SK-N-SH treated with all-trans-retinoic acid at 6 μM for 48 hours (cell line): ENCODE measurements at regions not wholly inside any gene's neighbourhood (a gene's known extent, or its start where the extent isn't known, plus 50 kb on each side); places are given as distances from the start of the nearest gene placed in this dataset.

ENCODE experiments used
- ARNTL ChIP-seq: fragments of 450-650 bp; formaldehyde crosslinking; IDR thresholded peaks from 2 replicates; pipeline ENCODE4 v1.5.0; 2020; ENCODE audit warnings: low read depth, mild to moderate bottlenecking, moderate library complexity, borderline replicate concordance
- BACH2 ChIP-seq: fragments of 250-450 bp; sonication (Bioruptor Pico); IDR thresholded peaks from 2 replicates; pipeline ENCODE4 v1.9.0; 2021; ENCODE audit warnings: mild to moderate bottlenecking, borderline replicate concordance
- PPARA ChIP-seq: fragments of 250-450 bp; sonication (Bioruptor Pico); IDR thresholded peaks from 2 replicates; pipeline ENCODE4 v1.5.0; 2020; ENCODE audit warnings: mild to moderate bottlenecking, borderline replicate concordance
- TF ChIP-seq, protein P1 (sequence below): fragments of 250-450 bp; sonication (Bioruptor Pico); IDR thresholded peaks from 2 replicates; pipeline ENCODE4 v1.8.0; 2021; ENCODE audit warnings: low read depth, mild to moderate bottlenecking, moderate library complexity, borderline replicate concordance
- TF ChIP-seq, protein P2 (sequence below): fragments of 250-450 bp; sonication (Bioruptor Pico); IDR thresholded peaks from 2 replicates; pipeline ENCODE4 v1.5.1; 2021; ENCODE audit warnings: mild to moderate bottlenecking, moderate library complexity

DNA sequence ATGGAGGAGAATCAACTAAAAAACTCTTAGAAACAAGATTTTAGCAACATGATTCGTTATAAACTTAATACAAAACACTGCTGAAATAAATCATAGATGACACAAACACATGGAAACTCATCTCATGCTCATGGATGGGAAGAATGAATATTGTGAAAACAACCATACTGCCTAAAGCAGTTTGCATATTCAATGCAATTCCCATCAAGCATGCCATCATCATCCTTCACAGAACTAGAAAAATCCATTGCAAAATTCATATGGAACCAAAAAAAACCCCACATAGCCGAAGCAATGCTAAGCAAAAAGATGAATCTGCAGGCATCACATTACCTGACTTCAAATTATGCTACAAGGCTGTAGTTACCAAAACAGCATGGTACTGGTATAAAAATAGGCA, 1015.8 kb upstream of the GRIA3 start:
- TF ChIP-seq PPARA (CRISPR knock-in tag) (no peak), ARNTL (CRISPR knock-in tag) (no peak), BACH2 (no peak)
- TF ChIP-seq, protein P1, sequence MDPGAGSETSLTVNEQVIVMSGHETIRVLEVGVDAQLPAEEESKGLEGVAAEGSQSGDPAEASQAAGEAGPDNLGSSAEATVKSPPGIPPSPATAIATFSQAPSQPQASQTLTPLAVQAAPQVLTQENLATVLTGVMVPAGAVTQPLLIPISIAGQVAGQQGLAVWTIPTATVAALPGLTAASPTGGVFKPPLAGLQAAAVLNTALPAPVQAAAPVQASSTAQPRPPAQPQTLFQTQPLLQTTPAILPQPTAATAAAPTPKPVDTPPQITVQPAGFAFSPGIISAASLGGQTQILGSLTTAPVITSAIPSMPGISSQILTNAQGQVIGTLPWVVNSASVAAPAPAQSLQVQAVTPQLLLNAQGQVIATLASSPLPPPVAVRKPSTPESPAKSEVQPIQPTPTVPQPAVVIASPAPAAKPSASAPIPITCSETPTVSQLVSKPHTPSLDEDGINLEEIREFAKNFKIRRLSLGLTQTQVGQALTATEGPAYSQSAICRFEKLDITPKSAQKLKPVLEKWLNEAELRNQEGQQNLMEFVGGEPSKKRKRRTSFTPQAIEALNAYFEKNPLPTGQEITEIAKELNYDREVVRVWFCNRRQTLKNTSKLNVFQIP = no peak
- TF ChIP-seq, protein P2, sequence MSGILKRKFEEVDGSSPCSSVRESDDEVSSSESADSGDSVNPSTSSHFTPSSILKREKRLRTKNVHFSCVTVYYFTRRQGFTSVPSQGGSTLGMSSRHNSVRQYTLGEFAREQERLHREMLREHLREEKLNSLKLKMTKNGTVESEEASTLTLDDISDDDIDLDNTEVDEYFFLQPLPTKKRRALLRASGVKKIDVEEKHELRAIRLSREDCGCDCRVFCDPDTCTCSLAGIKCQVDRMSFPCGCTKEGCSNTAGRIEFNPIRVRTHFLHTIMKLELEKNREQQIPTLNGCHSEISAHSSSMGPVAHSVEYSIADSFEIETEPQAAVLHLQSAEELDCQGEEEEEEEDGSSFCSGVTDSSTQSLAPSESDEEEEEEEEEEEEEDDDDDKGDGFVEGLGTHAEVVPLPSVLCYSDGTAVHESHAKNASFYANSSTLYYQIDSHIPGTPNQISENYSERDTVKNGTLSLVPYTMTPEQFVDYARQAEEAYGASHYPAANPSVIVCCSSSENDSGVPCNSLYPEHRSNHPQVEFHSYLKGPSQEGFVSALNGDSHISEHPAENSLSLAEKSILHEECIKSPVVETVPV (CRISPR knock-in tag) = no peak
